ENCODE measurements at regions not wholly inside any gene's neighbourhood (a gene's known extent, or its start where the extent isn't known, plus 50 kb on each side); places are given as distances from the start of the nearest gene placed in this dataset.
A peak's percentile ranks its signal among the peaks of the same experiment; 100 is the strongest.

- no peak for TF ChIP-seq ZBTB20 (CRISPR knock-in tag; IDR thresholded peaks at IDR 0.05; ENCODE audit: borderline replicate concordance, low read depth)
- TF ChIP-seq, protein P1, sequence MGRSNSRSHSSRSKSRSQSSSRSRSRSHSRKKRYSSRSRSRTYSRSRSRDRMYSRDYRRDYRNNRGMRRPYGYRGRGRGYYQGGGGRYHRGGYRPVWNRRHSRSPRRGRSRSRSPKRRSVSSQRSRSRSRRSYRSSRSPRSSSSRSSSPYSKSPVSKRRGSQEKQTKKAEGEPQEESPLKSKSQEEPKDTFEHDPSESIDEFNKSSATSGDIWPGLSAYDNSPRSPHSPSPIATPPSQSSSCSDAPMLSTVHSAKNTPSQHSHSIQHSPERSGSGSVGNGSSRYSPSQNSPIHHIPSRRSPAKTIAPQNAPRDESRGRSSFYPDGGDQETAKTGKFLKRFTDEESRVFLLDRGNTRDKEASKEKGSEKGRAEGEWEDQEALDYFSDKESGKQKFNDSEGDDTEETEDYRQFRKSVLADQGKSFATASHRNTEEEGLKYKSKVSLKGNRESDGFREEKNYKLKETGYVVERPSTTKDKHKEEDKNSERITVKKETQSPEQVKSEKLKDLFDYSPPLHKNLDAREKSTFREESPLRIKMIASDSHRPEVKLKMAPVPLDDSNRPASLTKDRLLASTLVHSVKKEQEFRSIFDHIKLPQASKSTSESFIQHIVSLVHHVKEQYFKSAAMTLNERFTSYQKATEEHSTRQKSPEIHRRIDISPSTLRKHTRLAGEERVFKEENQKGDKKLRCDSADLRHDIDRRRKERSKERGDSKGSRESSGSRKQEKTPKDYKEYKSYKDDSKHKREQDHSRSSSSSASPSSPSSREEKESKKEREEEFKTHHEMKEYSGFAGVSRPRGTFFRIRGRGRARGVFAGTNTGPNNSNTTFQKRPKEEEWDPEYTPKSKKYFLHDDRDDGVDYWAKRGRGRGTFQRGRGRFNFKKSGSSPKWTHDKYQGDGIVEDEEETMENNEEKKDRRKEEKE (IDR thresholded peaks at IDR 0.05) = no peak
- TF ChIP-seq SOX13 (IDR thresholded peaks at IDR 0.05) = no peak
- TF ChIP-seq SOX13 (CRISPR knock-in tag; conservative IDR thresholded peaks at IDR 0.05 in 1 of 2, IDR thresholded peaks at IDR 0.05 in 1 of 2) = 0 out of 4 replicates have a peak, but pooled peaks of 1 of the 2 experiments have one; percentile 12
- no peak for TF ChIP-seq TOPORS (CRISPR knock-in tag; IDR thresholded peaks at IDR 0.05)
- TF ChIP-seq YY1 (IDR thresholded peaks at IDR 0.05; ENCODE audit: insufficient read depth, insufficient replicate concordance, low read depth, low read length) = no peak
- TF ChIP-seq, protein P2, sequence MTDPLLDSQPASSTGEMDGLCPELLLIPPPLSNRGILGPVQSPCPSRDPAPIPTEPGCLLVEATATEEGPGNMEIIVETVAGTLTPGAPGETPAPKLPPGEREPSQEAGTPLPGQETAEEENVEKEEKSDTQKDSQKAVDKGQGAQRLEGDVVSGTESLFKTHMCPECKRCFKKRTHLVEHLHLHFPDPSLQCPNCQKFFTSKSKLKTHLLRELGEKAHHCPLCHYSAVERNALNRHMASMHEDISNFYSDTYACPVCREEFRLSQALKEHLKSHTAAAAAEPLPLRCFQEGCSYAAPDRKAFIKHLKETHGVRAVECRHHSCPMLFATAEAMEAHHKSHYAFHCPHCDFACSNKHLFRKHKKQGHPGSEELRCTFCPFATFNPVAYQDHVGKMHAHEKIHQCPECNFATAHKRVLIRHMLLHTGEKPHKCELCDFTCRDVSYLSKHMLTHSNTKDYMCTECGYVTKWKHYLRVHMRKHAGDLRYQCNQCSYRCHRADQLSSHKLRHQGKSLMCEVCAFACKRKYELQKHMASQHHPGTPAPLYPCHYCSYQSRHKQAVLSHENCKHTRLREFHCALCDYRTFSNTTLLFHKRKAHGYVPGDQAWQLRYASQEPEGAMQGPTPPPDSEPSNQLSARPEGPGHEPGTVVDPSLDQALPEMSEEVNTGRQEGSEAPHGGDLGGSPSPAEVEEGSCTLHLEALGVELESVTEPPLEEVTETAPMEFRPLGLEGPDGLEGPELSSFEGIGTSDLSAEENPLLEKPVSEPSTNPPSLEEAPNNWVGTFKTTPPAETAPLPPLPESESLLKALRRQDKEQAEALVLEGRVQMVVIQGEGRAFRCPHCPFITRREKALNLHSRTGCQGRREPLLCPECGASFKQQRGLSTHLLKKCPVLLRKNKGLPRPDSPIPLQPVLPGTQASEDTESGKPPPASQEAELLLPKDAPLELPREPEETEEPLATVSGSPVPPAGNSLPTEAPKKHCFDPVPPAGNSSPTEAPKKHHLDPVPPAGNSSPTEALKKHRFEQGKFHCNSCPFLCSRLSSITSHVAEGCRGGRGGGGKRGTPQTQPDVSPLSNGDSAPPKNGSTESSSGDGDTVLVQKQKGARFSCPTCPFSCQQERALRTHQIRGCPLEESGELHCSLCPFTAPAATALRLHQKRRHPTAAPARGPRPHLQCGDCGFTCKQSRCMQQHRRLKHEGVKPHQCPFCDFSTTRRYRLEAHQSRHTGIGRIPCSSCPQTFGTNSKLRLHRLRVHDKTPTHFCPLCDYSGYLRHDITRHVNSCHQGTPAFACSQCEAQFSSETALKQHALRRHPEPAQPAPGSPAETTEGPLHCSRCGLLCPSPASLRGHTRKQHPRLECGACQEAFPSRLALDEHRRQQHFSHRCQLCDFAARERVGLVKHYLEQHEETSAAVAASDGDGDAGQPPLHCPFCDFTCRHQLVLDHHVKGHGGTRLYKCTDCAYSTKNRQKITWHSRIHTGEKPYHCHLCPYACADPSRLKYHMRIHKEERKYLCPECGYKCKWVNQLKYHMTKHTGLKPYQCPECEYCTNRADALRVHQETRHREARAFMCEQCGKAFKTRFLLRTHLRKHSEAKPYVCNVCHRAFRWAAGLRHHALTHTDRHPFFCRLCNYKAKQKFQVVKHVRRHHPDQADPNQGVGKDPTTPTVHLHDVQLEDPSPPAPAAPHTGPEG (CRISPR knock-in tag; IDR thresholded peaks at IDR 0.05) = no peak
- TF ChIP-seq, protein P3, sequence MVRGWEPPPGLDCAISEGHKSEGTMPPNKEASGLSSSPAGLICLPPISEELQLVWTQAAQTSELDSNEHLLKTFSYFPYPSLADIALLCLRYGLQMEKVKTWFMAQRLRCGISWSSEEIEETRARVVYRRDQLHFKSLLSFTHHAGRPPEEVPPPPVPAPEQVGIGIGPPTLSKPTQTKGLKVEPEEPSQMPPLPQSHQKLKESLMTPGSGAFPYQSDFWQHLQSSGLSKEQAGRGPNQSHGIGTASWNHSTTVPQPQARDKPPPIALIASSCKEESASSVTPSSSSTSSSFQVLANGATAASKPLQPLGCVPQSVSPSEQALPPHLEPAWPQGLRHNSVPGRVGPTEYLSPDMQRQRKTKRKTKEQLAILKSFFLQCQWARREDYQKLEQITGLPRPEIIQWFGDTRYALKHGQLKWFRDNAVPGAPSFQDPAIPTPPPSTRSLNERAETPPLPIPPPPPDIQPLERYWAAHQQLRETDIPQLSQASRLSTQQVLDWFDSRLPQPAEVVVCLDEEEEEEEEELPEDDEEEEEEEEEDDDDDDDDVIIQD (CRISPR knock-in tag; IDR thresholded peaks at IDR 0.05; ENCODE audit: low read depth) = 0 out of 2 replicates have a peak, but pooled peaks have one; percentile 29
- no peak for TF ChIP-seq BRF2 (CRISPR knock-in tag; IDR thresholded peaks at IDR 0.05)
- TF ChIP-seq, protein P4, sequence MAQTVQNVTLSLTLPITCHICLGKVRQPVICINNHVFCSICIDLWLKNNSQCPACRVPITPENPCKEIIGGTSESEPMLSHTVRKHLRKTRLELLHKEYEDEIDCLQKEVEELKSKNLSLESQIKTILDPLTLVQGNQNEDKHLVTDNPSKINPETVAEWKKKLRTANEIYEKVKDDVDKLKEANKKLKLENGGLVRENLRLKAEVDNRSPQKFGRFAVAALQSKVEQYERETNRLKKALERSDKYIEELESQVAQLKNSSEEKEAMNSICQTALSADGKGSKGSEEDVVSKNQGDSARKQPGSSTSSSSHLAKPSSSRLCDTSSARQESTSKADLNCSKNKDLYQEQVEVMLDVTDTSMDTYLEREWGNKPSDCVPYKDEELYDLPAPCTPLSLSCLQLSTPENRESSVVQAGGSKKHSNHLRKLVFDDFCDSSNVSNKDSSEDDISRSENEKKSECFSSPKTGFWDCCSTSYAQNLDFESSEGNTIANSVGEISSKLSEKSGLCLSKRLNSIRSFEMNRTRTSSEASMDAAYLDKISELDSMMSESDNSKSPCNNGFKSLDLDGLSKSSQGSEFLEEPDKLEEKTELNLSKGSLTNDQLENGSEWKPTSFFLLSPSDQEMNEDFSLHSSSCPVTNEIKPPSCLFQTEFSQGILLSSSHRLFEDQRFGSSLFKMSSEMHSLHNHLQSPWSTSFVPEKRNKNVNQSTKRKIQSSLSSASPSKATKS (CRISPR knock-in tag; IDR thresholded peaks at IDR 0.05) = no peak
- TF ChIP-seq ZNF235 (CRISPR knock-in tag; IDR thresholded peaks at IDR 0.05; ENCODE audit: borderline replicate concordance) = no peak
- peak; percentile 20; the same call in 1 of the 2 replicates for TF ChIP-seq NR2F6 (IDR thresholded peaks at IDR 0.05)
- TF ChIP-seq NR2F6 (CRISPR knock-in tag; IDR thresholded peaks at IDR 0.05) = peak; percentile 45; the same call in 1 of the 2 replicates
- TF ChIP-seq DNMT3B (CRISPR knock-in tag; conservative IDR thresholded peaks at IDR 0.05) = no peak
- 0 out of 2 replicates have a peak, but pooled peaks have one; percentile 11 for TF ChIP-seq HNF4A (CRISPR knock-in tag; IDR thresholded peaks at IDR 0.05)
- no peak for TF ChIP-seq TEF (CRISPR knock-in tag; IDR thresholded peaks at IDR 0.05)
Observed at GRCh38 chr15:92724144-92724543, 68.6 kb upstream of the FAM174B start (continued).
